Neural cell (in vitro differentiated cells): ENCODE measurements at regions not wholly inside any gene's neighbourhood (a gene's known extent, or its start where the extent isn't known, plus 50 kb on each side); places are given as distances from the start of the nearest gene placed in this dataset.

ENCODE experiments used
- H2AFZ ChIP-seq: fragments of 200-600, 300-800 bp; sonication (generic), shearing (Covaris generic); 2 replicates; pipeline ENCODE4 v1.6.0; 2014; ENCODE audit warnings: low read depth, mild to moderate bottlenecking, antibody characterized with exemption, low read length, moderate library complexity
- H3F3A ChIP-seq: fragments of 200-600 bp; shearing (Covaris generic); 2 replicates; pipeline ENCODE4 v1.6.1; 2016; ENCODE audit warnings: mild to moderate bottlenecking, moderate library complexity, mixed read lengths, antibody characterized with exemption, low read length; ENCODE audit not compliant: insufficient read depth, poor library complexity, severe bottlenecking
- H3K27ac ChIP-seq: fragments of 200-600, 300-800 bp; sonication (generic), shearing (Covaris generic); 2 replicates; pipeline ENCODE4 v1.5.1; 2014; ENCODE audit warnings: mild to moderate bottlenecking, low read length, moderate library complexity
- H3K27me3 ChIP-seq: fragments of 300-800, 200-600 bp; sonication (generic), shearing (Covaris generic); 2 replicates; pipeline ENCODE4 v1.6.0; 2014; ENCODE audit warnings: mild to moderate bottlenecking, low read depth, low read length, moderate library complexity; ENCODE audit not compliant: insufficient read depth
- H3K36me3 ChIP-seq: fragments of 300-800, 200-600 bp; sonication (generic), shearing (Covaris generic); 2 replicates; pipeline ENCODE4 v1.5.1; 2014; ENCODE audit warnings: mild to moderate bottlenecking, antibody characterized with exemption, low read length, moderate library complexity; ENCODE audit not compliant: insufficient read depth
- H3K4me2 ChIP-seq: fragments of 300-800, 200-600 bp; sonication (generic), shearing (Covaris generic); 2 replicates; pipeline ENCODE4 v1.6.0; 2014; ENCODE audit warnings: mild to moderate bottlenecking, low read length
- H3K4me3 ChIP-seq: fragments of 300-800, 200-600 bp; sonication (generic), shearing (Covaris generic); 2 replicates; pipeline ENCODE4 v1.5.1; 2014; ENCODE audit warnings: mild to moderate bottlenecking, low read length, moderate library complexity
- H3K79me2 ChIP-seq: fragments of 200-600 bp; shearing (Covaris generic); replicated peaks from 2 replicates; pipeline ENCODE4 v1.6.0; 2014; ENCODE audit warnings: mild to moderate bottlenecking, low read length, moderate library complexity; ENCODE audit not compliant: insufficient read depth
- H3K9ac ChIP-seq: fragments of 300-800, 200-600 bp; sonication (generic), shearing (Covaris generic); 2 replicates; pipeline ENCODE4 v1.6.1; 2016; ENCODE audit warnings: mild to moderate bottlenecking, low read length, mixed read lengths
- H3K9me2 ChIP-seq: fragments of 200-600 bp; shearing (Covaris generic); 2 replicates; pipeline ENCODE4 v1.6.1; 2016; ENCODE audit warnings: mild to moderate bottlenecking, low read length, mixed read lengths; ENCODE audit not compliant: insufficient read depth
- H3K9me3 ChIP-seq: fragments of 200-600, 300-800 bp; sonication (generic), shearing (Covaris generic); 2 replicates; pipeline ENCODE4 v1.6.1; 2016; ENCODE audit warnings: mild to moderate bottlenecking, mixed run types, low read length, moderate library complexity, mixed read lengths
- H4K20me1 ChIP-seq: fragments of 200-600 bp; shearing (Covaris generic); 2 replicates; pipeline ENCODE4 v1.6.1; 2016; ENCODE audit warnings: mild to moderate bottlenecking, mixed run types; ENCODE audit not compliant: insufficient read depth
- EP300 ChIP-seq: fragments of 450-650 bp; conservative IDR thresholded peaks from 2 replicates; pipeline ENCODE4 v1.6.1; 2014; ENCODE audit warnings: antibody characterized with exemption, mild to moderate bottlenecking, moderate library complexity; ENCODE audit not compliant: poor library complexity, severe bottlenecking
- EZH2 ChIP-seq: fragments of 200-600, 300-800 bp; shearing (Covaris generic), sonication (generic); IDR thresholded peaks from 2 replicates; pipeline ENCODE4 v1.6.1; 2014; ENCODE audit warnings: antibody characterized with exemption, low read length, borderline replicate concordance, mild to moderate bottlenecking; ENCODE audit not compliant: insufficient read depth, poor library complexity, severe bottlenecking
- MXI1 ChIP-seq: fragments of 450-650 bp; conservative IDR thresholded peaks from 2 replicates; pipeline ENCODE4 v1.6.1; 2014; ENCODE audit warnings: antibody characterized with exemption, mild to moderate bottlenecking; ENCODE audit not compliant: poor library complexity, severe bottlenecking
- POLR2AphosphoS5 ChIP-seq: IDR thresholded peaks from 2 replicates; pipeline ENCODE4 v1.6.1; 2012
- RAD21 ChIP-seq: fragments of 450-650 bp; conservative IDR thresholded peaks from 2 replicates; pipeline ENCODE4 v1.6.1; 2014; ENCODE audit warnings: antibody characterized with exemption, mild to moderate bottlenecking, moderate library complexity
- SMC3 ChIP-seq: fragments of 450-650 bp; conservative IDR thresholded peaks from 2 replicates; pipeline ENCODE4 v1.6.1; 2014; ENCODE audit warnings: antibody characterized with exemption, mild to moderate bottlenecking, moderate library complexity; ENCODE audit not compliant: poor library complexity
- TAF1 ChIP-seq: IDR thresholded peaks from 2 replicates; pipeline ENCODE4 v1.6.1; 2012; ENCODE audit warnings: low read depth
- TF ChIP-seq, protein P1 (sequence below): IDR thresholded peaks from 2 replicates; pipeline ENCODE4 v1.6.1; 2012; ENCODE audit warnings: borderline replicate concordance
- TF ChIP-seq, protein P2 (sequence below): fragments of 450-650 bp; IDR thresholded peaks from 2 replicates; pipeline ENCODE4 v1.5.1; 2014; ENCODE audit warnings: antibody characterized with exemption, mild to moderate bottlenecking, moderate library complexity; ENCODE audit not compliant: poor library complexity, severe bottlenecking

DNA sequence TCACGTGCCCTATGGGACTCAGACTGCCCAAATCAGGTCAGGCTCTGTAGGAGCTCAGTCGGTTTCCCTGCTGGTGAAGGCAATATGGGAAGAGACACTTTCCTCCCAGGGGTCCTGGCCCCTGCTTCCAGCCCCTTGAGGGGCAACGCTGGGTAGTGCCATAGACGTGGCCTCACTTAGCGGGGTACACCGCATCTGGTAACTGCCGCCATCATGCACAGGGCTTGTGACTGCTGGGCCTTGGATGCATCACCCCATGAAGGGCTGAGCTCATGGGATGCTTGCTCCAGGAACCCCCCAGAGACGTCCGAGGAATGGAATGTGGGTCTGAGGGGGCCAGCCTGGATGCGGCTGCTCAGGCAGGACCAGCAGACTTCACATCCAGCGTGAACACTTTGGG lies 127.3 kb upstream of the HDAC4 start:
- H3K9ac ChIP-seq = no peak overlapping the region
- no peaks in the 10 kb centered on the region for H3K9me3 ChIP-seq
- no peaks in the 10 kb centered on the region for H3F3A ChIP-seq
- no peak overlapping the region for H3K4me3 ChIP-seq
- H3K27ac ChIP-seq = no peak overlapping the region
- H3K9me2 ChIP-seq = no peaks in the 10 kb centered on the region
- no peaks in the 10 kb centered on the region for H4K20me1 ChIP-seq
- H3K36me3 ChIP-seq = no peaks in the 10 kb centered on the region
- no peaks in the 10 kb centered on the region for H3K79me2 ChIP-seq
- H3K27me3 ChIP-seq = no peaks in the 10 kb centered on the region
- TF ChIP-seq SMC3 = no peak
- TF ChIP-seq, protein P1, sequence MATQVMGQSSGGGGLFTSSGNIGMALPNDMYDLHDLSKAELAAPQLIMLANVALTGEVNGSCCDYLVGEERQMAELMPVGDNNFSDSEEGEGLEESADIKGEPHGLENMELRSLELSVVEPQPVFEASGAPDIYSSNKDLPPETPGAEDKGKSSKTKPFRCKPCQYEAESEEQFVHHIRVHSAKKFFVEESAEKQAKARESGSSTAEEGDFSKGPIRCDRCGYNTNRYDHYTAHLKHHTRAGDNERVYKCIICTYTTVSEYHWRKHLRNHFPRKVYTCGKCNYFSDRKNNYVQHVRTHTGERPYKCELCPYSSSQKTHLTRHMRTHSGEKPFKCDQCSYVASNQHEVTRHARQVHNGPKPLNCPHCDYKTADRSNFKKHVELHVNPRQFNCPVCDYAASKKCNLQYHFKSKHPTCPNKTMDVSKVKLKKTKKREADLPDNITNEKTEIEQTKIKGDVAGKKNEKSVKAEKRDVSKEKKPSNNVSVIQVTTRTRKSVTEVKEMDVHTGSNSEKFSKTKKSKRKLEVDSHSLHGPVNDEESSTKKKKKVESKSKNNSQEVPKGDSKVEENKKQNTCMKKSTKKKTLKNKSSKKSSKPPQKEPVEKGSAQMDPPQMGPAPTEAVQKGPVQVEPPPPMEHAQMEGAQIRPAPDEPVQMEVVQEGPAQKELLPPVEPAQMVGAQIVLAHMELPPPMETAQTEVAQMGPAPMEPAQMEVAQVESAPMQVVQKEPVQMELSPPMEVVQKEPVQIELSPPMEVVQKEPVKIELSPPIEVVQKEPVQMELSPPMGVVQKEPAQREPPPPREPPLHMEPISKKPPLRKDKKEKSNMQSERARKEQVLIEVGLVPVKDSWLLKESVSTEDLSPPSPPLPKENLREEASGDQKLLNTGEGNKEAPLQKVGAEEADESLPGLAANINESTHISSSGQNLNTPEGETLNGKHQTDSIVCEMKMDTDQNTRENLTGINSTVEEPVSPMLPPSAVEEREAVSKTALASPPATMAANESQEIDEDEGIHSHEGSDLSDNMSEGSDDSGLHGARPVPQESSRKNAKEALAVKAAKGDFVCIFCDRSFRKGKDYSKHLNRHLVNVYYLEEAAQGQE = no peak
- TF ChIP-seq MXI1 = no peak
- no peak for TF ChIP-seq TAF1
- TF ChIP-seq POLR2AphosphoS5 = no peak
- TF ChIP-seq EZH2 = no peak
- TF ChIP-seq, protein P2, sequence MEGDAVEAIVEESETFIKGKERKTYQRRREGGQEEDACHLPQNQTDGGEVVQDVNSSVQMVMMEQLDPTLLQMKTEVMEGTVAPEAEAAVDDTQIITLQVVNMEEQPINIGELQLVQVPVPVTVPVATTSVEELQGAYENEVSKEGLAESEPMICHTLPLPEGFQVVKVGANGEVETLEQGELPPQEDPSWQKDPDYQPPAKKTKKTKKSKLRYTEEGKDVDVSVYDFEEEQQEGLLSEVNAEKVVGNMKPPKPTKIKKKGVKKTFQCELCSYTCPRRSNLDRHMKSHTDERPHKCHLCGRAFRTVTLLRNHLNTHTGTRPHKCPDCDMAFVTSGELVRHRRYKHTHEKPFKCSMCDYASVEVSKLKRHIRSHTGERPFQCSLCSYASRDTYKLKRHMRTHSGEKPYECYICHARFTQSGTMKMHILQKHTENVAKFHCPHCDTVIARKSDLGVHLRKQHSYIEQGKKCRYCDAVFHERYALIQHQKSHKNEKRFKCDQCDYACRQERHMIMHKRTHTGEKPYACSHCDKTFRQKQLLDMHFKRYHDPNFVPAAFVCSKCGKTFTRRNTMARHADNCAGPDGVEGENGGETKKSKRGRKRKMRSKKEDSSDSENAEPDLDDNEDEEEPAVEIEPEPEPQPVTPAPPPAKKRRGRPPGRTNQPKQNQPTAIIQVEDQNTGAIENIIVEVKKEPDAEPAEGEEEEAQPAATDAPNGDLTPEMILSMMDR = no peak
- TF ChIP-seq RAD21 = no peak
- TF ChIP-seq EP300 = no peak
- H2AFZ ChIP-seq = no peak overlapping the region
- H3K4me2 ChIP-seq = no peak overlapping the region

DNA sequence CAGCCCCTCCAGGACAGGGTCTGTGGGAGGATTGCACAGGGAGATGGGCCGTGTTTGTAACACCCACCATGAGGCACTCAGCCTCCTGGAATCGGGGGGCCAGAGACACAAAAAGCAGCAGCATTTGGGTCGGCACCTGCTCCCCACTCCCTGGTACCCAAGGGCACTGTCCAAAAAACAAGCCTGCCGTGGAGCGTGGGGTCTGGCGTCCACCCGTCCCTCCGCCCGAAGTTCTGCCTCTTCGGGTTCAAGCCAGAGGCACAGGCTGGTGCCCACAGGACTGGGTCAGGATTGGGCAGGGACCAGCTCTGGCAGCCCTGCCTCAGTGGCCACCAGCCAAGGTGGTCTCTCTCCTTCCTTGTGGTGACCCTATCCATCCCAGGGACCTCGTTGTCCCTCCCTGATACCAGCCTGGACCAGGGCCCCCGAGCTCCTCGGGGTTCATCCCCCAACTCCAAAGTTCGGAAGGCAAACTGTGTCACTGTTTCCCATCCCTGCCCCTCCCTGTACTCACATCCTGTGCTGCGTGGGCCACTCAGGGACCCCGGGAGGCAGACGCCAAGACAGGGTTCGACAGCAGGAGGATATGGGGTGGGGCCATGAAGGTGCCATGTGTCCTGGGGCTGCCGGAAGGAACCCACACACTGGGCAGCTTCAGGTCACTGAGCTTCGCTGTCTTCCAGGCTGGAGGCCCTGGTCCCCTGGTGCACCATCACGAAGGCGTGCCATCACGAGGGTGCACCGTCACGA lies 126.0 kb upstream of the HDAC4 start:
- Histone ChIP-seq H3K27ac (no peak overlapping the region), H3K4me2 (no peak overlapping the region), H3F3A (no peaks in the 10 kb centered on the region), H3K9me2 (no peaks in the 10 kb centered on the region), H3K4me3 (no peak overlapping the region), H3K36me3 (no peaks in the 10 kb centered on the region), H3K9ac (no peak overlapping the region), H3K9me3 (no peaks in the 10 kb centered on the region), H2AFZ (no peak overlapping the region), H3K79me2 (no peaks in the 10 kb centered on the region), H4K20me1 (no peaks in the 10 kb centered on the region), H3K27me3 (no peaks in the 10 kb centered on the region)
- TF ChIP-seq TAF1 = no peak
- no peak for TF ChIP-seq POLR2AphosphoS5
- no peak for TF ChIP-seq EZH2
